Lower leg skin (tissue), 3 donors: ENCODE measurements at regions not wholly inside any gene's neighbourhood (a gene's known extent, or its start where the extent isn't known, plus 50 kb on each side); places are given as distances from the start of the nearest gene placed in this dataset.

Experiments
- POLR2A ChIP-seq, 2 donors: fragments of 450-650 bp; IDR thresholded peaks; one replicate each; pipeline ENCODE4 v1.6.1; 2016 to 2017; ENCODE audit warnings: antibody characterized with exemption in 2 of 2, mild to moderate bottlenecking in 1 of 2, moderate library complexity in 1 of 2
- TF ChIP-seq, protein P1 (sequence below), 3 donors: fragments of 450-650 bp; IDR thresholded peaks; one replicate each; pipeline ENCODE4 v1.5.1; 2016; ENCODE audit warnings: antibody characterized with exemption in 3 of 3, mild to moderate bottlenecking in 3 of 3, moderate library complexity in 2 of 3

DNA sequence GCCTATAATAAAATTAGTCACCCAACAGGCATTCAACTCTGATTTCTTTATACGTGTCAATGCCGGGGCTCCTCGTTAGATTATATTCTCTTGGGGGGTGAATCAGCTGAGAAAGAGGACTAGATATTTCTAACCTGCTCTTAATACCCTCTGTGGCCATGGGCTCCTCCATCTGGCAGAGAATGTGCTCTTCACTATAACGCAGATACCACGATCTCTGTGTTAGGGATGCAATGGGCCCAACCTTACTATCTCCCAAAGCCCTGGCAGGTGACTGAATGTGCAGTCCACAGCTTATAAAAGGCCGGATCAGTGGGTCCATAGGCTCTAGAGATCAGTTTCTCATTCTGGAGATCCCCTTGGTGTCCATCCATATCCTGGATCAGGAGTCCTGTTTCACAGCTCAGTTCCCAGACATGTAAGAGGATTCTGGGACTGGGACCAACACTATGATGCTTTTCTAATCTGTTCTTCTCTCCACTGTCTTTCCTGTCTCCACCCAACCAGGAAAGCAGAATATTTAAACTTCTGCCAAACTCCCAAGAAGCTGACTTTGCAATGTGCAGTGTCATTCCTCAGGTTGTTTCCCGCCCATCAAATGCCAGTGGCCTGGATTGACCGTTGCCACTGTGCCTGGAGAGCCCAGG is 71.4 kb upstream of the CELF4 start:
- TF ChIP-seq, protein P1, sequence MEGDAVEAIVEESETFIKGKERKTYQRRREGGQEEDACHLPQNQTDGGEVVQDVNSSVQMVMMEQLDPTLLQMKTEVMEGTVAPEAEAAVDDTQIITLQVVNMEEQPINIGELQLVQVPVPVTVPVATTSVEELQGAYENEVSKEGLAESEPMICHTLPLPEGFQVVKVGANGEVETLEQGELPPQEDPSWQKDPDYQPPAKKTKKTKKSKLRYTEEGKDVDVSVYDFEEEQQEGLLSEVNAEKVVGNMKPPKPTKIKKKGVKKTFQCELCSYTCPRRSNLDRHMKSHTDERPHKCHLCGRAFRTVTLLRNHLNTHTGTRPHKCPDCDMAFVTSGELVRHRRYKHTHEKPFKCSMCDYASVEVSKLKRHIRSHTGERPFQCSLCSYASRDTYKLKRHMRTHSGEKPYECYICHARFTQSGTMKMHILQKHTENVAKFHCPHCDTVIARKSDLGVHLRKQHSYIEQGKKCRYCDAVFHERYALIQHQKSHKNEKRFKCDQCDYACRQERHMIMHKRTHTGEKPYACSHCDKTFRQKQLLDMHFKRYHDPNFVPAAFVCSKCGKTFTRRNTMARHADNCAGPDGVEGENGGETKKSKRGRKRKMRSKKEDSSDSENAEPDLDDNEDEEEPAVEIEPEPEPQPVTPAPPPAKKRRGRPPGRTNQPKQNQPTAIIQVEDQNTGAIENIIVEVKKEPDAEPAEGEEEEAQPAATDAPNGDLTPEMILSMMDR (IDR thresholded peaks at IDR 0.05) = no peak
- TF ChIP-seq POLR2A (IDR thresholded peaks at IDR 0.05) = no peak
